RCC 7860 (cell line): ENCODE measurements at regions not wholly inside any gene's neighbourhood (a gene's known extent, or its start where the extent isn't known, plus 50 kb on each side); places are given as distances from the start of the nearest gene placed in this dataset.
"Not testable (repeated sequence)": the region's sequence is repeated elsewhere in the genome, so short reads cannot be mapped to it uniquely, and the experiment has no call there.

ENCODE experiments used
- DNase-seq: peaks from one replicate; pipeline ENCODE4 v3.0.0-alpha.2; 2015; ENCODE audit warnings: low spot score
- FAIRE-seq: peaks from 2 replicates; lab custom pipeline; 2012; peaks lifted over from hg19 to GRCh38; lab: Jason Lieb, UNC

GRCh38 chrX:140172401-140172800 lies 207.1 kb upstream of the CXorf66 start:
- DNase-seq (no peak), FAIRE-seq (no peak)

GRCh38 chrX:140167551-140167950 lies 202.2 kb upstream of the CXorf66 start:
- DNase-seq (no peak), FAIRE-seq (no peak)

DNA sequence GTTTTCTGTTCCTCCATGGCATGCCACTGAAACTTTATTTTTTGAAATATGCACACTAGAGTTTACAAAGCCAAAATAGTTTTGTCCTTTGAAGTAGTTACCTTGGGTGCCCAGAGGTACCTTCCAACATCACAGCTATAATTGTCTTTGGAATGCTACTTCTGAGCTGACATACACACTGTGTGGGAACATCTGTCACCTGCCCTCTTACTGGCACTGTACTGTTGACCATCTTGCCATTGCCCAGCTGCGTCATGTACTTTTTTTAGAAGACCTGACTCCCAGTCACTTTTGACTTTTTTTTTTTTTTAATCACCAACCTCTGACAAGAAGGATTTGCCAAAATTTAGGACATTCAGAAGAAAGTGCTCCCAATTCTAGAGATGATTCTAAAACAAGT lies 200.5 kb upstream of the CXorf66 start:
- DNase-seq = no peak
- no peak for FAIRE-seq

- no peak for DNase-seq
- FAIRE-seq = no peak
These were observed 199.1 kb upstream of the CXorf66 start for GRCh38 chrX:140164391-140164790.

- DNase-seq = no peak
- FAIRE-seq = no peak
These were observed 198.2 kb upstream of the CXorf66 start for GRCh38 chrX:140163371-140164159.

DNA sequence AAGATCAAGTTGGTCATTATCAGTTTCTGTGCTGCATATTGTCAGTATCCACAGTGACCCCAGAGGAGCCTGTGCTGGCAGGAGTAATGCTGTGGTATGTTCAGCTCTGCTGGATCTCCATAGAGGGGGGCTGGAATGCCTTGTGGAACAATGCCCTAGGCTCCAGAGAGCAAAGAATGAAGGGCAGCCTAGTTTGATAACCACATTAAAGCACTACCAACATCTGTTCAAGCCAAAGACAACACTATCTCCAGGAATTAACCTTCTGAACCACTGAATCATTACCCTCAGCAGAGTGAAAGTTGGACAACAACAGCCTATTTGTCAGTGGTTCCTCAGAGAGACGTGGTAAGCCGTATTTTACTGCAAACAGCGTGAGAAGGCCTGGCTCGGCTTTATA lies 192.3 kb upstream of the CXorf66 start:
- FAIRE-seq (no peak), DNase-seq (no peak)

DNA sequence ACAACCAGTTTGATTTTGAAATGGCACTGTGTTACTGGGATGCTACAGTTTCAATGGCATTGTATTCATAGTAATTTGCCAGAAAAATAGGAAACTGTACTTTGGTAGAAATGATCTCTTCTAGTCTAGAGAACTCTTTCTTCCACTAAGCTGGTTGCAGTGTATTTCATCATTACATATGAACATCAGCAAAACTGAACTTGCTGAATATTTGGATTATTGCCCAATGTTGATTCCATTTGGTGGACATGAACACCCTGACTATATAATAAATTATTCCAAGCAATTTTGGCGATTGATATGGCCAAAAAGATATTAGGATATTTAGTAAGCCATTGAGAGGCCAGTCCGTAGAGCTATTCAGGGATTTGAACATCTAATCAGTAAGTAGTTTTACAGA lies 191.8 kb upstream of the CXorf66 start:
- FAIRE-seq = no peak

DNA sequence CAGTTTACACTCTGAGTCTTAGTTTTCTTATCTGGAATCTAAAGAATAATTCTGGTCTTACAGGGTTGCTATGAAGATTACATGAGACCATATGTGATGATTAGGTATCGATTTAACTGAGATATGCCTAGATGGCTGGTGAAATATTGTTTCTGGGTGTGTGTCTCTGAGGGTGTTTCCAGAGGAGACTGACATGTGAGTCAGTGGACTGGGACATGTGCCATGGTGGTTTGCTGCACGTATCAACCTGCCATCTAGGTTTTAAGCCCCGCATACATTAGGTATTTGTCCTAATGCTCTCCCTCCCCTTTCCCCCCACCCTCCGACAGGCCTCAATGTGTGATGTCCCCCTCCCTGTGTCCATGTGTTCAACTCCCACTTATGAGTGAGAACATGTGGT lies 186.0 kb upstream of the CXorf66 start:
- FAIRE-seq (no peak), DNase-seq (no peak)

More for the DNA sequence above, 191.8 kb upstream of the CXorf66 start:
- no peak for DNase-seq

DNA sequence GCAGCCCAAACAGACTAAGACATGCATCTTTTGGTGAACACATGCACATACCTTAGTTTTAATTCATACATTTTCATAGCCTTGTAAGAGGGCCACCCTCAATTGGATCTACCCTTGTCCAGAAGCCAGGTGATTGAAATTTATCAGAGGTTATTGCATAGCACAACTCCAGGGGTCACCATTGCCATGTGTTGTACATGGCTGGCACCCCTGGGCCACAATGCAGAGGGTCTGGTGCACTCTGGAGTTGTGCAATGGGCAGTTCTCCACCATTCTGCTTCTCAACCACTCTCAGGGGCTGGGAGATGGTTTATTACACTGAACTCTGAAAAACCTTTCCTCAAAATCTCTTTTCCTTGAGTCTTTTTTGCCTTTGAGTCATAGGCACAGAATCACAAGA lies 184.4 kb upstream of the CXorf66 start:
- FAIRE-seq (no peak), DNase-seq (no peak)

- FAIRE-seq = no peak
- peak; percentile 3 for DNase-seq
These were observed 176.2 kb upstream of the CXorf66 start for GRCh38 chrX:140141444-140142029.

- FAIRE-seq, DNase-seq: not testable (repeated sequence)
These were observed 173.2 kb upstream of the CXorf66 start for GRCh38 chrX:140138492-140138891.

DNA sequence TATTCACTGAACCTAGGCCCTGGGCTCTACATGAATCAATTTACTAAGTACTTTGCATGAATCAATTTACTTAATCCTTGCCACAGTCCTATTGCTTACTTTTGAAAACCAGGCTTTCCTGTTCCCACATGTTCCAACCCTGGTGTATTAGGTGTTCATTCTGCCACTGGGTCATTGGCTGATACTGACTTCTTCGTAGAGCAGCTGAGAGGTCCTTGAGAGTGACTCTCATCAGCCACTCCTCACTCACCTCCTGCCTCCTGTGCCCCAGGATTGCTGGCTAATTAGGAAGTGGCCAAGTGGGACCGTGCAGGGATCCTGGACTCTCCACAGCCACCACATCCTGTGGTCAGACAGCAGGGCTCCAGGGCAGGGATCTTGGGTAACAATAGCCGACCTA lies 172.7 kb upstream of the CXorf66 start:
- FAIRE-seq, DNase-seq: not testable (repeated sequence)

DNA sequence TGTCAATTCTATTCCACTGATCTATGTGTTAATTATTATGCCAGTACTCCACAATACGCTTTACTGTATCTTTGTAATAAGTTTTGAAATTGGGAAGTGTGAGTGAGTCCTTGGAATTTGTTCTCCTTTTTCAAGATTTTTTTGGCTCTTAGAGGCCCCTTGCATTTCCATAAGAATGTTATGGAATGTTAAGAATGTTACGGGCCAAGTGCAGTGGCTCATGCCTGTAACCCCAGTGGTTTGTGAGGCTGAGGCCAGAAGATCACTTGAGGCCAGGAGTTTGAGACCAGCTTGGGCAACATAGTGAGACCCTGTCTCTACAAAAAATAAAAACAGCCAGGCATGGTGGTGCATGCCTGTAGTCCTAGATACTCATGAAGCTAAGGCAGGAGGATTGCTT lies 167.6 kb upstream of the CXorf66 start:
- FAIRE-seq (no peak), DNase-seq (no peak)

DNA sequence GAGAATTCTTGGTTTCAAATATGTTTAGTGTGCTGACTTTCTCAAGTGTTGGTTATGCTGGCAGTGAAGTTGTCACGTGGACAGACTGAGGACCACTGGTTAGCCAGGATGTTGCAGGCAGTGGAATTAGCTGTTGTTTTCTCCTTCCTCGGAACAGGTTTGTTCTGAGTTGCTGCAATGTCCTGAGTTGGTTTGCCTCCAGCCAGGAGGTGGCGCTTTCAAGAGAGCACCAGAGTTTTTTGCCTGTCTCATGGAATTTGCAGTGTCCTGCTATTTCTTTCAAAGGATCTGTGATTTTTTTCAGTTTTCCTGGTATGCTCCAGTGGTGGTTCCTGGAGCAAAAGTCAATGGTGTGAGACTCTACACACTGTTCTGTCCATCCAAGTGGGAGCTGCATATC lies 158.1 kb upstream of the CXorf66 start:
- DNase-seq = no peak
- FAIRE-seq = no peak

- DNase-seq, FAIRE-seq: not testable (repeated sequence)
These were observed 148.7 kb upstream of the CXorf66 start for GRCh38 chrX:140114059-140114458.

GRCh38 chrX:140110081-140110650 lies 144.8 kb upstream of the CXorf66 start:
- FAIRE-seq = no peak
- DNase-seq = no peak

DNA sequence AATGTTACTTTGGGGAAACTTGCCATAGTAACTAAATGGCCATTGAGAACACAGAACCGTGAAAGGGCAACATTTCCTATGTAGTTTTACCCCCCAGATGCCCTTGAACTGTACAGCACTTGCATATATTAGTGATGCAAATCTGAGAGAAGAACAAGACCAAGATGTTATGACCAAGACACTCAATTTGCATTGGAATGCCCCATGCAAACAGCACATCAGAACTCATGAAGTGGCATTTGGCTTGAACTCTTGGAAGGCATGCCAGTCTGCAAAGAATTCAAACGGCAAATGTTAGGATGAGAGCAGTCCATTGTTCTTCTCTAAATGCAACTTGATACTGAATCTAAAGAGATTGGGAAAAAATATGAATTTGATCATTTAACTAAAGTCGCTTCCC lies 139.4 kb upstream of the CXorf66 start:
- FAIRE-seq = no peak

GRCh38 chrX:140099221-140099620 lies 133.9 kb upstream of the CXorf66 start:
- no peak for FAIRE-seq

More for the DNA sequence above, 139.4 kb upstream of the CXorf66 start:
- DNase-seq = no peak

DNA sequence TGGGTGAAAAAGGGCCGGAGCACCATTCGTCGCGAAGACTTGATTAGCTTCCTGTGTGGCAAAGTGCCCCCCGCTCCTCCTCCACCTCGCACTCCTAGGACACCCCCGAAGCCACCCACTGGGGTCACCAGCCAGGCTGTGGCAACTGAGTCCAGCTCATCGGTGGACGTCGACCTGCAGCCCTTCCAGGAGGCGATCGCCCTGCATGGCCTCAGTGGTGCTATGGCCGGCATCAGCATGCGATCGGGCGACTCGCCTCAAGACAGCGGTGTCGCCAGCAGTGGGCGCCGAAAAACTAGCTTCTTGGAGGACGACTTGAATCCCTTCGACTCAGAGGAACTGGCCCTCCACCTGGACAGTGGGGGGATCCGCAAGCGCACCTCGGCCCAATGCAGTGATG lies 126.8 kb upstream of the CXorf66 start:
- DNase-seq (no peak), FAIRE-seq (no peak)

More at GRCh38 chrX:140099221-140099620, 133.9 kb upstream of the CXorf66 start:
- DNase-seq = no peak

DNA sequence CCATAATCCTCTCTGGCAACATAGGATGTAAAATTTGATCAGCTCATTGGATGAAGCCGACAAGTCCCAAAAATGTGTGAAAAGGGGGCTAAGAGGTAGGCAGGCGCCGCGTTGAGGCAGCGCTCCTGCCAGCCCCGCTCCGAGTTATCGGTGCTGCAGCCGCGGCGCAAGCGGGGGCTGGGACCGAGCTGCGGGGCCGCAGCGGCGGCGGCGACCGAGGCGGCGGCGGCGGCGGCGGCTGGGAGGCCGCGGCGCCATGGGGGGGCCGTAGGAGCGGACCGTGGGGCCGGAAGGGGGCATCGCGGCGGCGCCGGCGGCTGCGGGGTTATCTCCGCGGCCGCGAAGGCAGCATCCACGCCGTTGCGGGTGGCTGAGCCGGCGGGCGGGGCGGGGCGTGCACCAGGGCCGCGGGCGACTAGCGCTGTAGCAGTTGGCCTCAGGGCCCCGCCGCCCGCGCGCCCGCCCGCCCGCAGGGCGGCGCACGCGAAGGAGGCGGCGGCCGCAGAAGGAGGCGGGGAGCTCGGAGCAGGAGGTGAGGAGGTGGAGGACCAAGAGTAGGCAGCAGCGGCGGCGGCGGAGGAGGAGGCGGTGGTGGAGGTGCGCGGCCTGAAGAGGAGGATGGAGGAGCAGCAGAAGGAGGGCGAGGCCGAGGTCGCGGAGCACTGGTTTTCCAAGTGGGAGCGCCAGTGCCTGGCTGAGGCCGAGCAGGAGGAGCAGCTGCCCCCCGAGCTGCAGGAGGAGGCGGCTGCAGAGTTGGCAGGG lies 126.0 kb upstream of the CXorf66 start:
- no peak for DNase-seq
- FAIRE-seq = no peak

- DNase-seq = no peak
- no peak for FAIRE-seq
These were observed 125.4 kb upstream of the CXorf66 start for GRCh38 chrX:140090800-140091124.

DNA sequence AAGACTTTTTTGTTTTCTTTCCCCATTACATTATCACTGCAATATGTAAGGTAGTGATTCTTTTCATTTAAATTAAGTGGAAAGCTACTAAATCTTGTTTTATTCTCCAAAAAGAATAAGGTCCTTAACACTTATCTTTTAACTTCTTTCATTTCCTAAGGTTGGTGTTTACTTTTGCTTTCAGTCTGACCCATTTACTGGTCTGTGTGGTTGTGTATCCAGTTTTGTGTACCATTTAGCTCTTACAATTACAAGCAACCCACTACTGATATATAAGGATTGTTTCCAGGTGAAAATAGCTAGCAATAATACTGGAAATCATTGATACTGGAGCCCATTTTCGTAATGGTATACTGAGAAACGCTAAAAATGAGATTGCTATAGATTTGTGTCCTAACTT lies 123.1 kb upstream of the CXorf66 start:
- FAIRE-seq (no peak), DNase-seq (no peak)
